ENCODE measurements at regions not wholly inside any gene's neighbourhood (a gene's known extent, or its start where the extent isn't known, plus 50 kb on each side); places are given as distances from the start of the nearest gene placed in this dataset.

DNA sequence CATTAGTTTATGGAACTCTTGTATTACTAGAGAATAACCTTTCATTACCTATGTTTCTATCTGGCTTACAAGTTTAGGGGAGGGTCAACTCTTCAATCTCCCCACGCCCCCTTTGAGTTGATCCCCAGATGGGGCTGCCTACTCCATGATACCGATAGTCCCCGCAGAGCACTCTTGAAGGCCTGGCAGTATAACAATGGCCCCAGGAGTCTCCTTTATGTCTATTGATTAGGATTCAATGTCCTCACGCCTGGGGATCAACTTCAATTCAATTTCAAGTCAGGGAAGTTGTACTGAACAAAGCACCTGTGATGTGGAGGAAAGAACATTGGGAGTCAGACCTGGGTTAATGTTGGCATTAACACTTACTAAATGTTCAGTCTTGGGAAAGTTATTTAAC, 520.2 kb downstream of the METTL15 start:
- no peak for DNase-seq (ENCODE audit: low read depth in 2 of 2)

DNA sequence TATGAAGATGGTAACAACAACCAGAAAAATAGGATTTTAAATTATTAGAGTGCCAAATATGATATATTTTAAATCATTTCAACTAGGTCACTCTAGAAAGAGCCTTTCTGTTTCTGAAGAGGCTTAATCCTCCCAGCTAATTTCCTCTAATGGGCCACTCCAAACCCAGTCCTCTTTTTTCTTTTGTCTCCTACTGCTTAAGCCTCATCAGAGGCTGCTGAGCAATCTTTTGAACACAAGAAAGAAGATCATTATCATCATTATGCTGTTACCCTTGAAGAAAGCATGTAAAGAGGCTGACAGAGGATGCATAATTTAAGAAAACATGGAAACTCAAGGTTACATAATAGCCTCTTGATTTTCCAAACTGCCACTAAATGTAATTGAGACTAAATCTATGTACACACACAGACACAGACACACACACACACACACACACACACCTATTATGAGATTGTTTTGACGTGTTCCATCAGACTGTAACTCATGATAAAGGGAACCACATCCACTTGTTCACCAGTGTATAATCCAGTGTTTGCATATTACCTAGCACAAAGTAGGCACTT, 519.6 kb downstream of the METTL15 start:
- DNase-seq (ENCODE audit: low read depth in 2 of 2): no peak

DNA sequence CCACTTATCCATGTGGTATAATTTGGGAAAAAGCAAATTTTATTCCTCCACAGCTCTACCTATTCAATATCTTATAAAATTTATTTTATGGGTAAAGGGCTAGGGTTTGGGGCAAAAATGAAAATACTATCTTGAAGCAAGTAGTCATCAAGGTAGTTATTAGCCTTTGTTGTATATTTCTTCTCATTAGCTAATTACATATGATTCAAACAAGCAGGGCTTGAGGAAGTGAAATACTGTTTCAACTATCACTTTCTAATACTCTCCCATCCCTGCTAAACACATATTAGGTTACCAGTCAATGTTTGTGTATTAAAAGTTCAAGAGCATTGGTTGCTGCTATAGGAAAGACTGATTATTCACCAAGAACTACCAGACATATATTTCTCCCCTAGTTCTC, 517.3 kb downstream of the METTL15 start:
- DNase-seq (ENCODE audit: low read depth in 2 of 2): no peak

DNA sequence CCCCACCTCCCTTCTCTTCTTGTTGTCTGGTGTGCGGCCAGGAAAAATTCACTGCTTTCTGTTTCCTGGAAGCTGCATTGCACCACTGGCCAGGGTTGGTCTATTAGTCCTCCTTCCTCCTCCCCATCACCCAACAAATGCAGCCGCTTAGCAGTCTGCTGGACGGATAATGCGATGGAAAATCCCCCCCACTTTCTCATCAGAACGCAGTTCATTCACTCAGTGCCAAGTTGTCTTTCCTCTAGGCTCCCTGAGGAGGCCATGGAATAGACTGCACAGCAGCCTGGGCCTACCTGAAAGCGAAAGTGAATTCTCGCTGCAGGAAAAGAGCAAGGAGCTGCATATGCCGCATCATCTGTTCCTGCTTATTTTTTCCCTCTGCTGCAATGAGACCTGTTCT, 513.6 kb downstream of the METTL15 start:
- peak; percentile 59 to 72 for DNase-seq (ENCODE audit: low read depth in 2 of 2)

DNA sequence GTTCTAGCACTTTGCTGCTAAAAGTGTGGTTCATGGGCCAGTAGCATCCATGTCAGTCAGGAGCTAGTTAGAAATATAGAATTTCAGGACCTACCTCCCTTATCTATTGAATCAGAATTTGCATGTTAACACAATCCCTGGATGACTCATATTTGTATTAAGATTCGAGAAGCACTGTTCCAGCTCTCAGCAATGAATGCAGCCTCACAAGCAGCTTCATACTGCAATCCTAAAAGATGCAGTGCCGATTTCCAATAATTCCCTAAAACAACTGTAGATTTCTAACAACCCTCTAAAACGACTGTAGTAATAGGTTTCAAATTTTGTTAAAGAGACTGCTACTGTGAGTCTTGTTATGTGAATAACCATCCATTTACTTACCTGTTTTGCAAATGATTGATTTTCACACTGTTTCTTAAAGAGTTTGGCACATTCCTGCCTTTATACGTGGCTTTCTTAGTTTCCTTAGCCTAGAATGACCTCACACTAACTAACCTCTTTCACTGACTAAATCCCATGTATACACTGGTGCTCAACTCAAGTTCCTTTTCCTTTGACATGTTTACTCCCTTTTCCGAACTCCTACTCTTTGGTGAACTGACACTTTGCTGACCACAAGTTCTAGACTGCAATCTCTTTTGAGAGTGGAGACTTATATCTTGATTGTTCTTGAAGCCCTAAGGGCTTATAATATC, 511.8 kb downstream of the METTL15 start:
- DNase-seq (ENCODE audit: low read depth in 2 of 2): peak in 1 of 2 donors; percentile 71

DNA sequence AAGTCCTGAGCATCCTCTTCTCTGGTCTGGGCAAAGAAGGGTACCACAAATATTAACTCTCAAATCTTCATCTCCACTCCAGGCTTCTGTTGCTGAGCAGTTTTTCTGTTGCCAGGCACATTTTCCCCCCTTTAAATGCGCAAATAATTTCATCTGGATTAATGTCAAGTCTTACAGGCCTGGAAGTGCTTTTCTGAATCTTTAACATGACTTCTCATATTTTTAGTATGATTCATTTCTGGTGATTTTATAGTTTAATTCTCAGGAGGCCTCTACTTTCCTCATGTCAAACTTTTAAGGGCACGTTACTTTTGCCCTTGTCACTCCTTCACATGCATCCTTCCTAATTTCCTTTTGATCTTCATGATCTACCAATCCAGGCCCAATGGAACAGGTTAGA, 510.2 kb downstream of the METTL15 start:
- DNase-seq (ENCODE audit: low read depth in 2 of 2): peak in 1 of 2 donors; percentile 16

DNA sequence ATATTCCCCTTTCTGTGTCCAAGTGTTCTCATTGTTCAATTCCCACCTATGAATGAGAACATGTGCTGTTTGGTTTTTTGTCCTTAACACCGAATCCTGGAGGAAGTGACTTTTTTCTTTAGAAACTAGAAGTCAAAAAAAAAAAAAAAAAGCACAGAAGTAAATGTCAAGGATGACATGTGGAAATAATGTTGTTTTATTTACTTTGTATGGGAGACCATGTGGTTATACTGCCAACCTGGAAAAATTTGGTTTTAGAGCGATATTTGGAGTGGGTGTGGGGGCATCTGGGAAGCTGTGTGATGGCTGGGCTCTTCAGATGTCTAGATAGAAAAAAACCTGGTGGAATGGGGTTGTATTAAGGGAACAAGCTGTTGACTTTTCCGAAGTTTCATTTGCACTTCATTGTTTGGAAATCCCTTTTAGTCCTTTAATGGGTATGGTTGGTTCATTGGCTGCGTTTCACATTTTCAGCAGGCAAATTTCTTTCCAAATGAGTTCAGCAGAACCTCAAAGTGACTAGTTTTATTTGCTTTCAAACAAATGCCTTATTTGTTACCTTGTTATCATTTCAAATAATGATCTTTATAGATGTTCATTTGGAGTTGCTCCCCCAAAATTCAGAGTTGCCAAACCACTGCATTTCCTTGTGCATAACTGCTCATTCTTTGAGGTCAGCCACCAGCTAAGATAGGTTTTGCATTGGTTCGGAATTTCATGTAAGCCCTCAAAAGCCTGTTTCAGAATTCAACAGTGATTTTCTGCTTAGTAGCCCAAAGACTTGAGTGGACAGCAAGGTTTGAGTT, 508.2 kb downstream of the METTL15 start:
- DNase-seq (ENCODE audit: low read depth in 2 of 2): no peak

DNA sequence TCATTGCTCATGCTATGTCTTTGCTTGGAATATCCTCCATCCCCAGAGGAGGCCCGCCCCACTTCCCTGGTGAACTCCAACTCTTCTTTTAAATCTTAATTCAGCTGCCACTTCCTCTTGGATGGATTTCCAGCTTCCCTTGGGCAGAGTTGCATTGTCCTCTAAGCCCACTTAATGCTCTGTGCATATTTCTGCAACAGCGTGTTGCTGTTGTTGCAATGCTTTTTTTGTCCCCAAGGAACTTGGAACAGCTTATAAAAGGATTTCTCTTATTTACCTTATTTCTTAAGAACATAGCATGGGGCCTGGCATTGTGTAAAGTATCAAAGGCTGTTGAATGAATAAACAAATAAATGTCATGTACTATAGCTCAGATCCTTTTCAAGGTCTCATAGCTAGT, 507.4 kb downstream of the METTL15 start:
- no peak for DNase-seq (ENCODE audit: low read depth in 2 of 2)

DNA sequence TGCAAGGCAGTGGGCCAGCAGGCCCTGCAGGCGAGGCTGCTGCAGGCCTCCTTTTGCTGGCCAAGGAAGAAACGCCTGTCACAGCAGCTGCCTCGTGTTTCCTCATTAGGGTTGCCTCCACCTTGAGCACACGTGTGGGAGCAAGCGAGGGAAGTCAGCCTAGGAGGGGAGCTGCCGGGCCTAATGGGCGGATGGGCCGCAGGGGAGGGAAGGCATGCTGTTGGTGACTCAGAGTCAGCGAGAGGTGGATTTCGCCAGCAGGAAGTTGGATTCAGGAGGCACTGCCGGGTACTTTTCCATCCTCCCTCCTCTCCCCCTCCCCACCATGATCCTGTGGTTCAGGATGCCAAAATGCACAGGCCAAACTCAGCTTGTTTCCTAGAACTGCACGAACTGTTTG, 498.7 kb downstream of the METTL15 start:
- peak; percentile 56 to 65 for DNase-seq (ENCODE audit: low read depth in 2 of 2)

DNA sequence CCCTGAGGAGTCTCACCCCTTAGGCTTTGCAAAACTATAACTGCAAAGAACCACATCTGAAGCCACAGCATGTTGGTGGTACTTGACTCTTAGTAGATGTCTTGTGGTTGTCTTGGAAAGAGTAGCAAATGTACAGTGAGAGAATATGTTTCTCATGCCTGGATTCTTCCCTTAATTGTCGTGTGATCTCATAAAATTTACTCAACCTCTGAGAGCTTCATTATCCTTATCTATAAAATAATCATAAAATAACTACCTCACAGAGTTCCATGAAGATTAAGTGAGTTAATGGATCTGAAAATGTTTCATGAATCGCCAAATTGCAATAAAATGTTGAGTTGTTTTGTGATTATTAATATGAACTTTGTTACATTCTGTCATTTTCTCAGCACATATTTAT, 491.5 kb downstream of the METTL15 start:
- no peak for DNase-seq (ENCODE audit: low read depth in 2 of 2)

DNA sequence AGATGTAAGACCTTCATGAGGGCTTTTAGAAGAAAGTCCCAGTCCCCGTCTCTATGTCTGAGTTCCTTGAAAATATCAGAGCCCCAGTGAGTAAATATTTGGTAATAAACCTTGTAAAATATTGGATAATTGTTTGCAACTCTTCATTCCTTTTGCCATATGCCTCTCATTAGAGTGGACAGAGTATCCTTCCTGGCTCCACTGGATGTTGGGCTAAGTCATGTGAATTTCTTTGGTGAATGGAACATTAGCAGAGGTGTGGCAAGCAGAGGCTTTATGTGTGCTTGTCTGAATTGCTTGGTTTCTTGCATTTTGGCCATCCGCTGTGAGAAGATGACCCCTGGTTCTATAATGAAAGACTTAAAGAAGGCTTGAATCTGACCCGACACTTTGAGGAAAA, 490.3 kb downstream of the METTL15 start:
- no peak for DNase-seq (ENCODE audit: low read depth in 2 of 2)

DNA sequence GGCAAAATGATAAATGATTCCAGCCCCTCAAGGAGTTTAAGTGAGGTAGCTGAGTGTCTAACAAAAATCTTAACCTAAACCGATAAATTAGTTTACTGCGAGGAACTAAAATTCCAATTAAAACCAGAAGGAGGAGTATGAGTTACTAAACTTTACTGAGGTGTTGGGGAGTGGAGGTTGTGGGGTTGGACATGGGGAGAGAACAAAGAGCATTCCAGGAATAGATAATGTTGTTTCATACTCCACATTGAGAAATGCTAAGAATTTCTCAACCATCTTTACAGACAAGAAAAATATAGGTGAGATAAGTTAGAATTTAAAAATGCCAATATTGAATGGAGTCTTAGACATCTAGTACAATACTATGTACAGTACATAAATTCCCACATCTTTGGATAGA, 488.6 kb downstream of the METTL15 start:
- no peak for DNase-seq (ENCODE audit: low read depth in 2 of 2)

DNA sequence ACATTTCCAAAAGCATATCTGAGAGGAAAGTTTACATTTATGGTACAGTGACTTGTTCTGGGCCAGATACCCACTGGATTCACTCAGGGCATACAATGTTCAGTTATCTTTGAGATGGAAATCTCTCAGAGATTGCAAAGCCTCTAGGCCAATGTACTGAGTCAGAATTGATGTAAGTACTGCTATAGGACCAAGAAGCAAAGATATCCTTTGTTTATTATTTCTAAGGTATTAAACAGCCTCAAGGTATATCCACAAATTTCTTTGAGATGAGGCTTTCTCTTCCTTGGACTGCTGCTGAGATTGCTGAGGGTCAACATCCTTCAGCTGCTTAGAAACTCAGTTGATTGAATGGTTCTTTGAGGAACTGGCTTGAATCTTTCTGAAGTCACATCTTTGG, 484.0 kb downstream of the METTL15 start:
- no peak for DNase-seq (ENCODE audit: low read depth in 2 of 2)

DNA sequence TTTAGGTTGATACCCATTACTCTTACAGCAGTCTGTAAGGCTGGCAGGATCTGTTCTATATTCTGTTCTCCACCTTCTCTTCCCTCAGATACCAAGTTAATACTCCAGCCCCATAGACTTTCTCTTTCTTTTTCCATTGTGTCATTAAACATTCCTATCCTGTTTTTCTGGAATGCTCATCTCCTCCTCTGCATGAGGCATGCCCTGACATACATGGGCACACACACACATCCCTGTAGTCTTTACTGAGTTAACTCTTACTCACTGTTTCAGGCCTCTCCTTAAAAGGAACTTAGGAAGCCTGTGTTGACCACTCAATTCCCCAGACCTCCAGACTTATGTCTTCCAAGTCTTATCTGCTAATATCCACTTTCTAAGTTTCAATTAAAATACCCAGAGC, 476.8 kb downstream of the METTL15 start:
- DNase-seq (ENCODE audit: low read depth in 2 of 2): no peak

DNA sequence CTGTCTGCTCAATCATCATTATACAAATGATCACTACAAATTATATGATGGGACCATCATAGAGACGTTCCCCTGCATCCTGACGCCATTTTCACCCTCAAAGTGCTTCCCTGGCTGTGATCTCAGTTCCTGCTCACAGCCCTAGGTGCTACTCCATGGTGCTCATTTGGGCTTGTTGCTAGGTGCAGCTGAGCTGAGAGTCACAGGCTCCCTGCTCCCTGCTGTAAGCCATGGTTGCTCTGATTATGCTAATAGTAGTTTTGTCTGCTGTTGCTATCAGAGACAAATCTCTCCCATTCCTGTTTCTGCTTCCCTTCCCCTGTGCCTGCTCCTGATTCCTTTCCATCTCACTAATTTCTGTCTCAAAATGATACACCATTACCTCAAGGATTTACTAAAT, 474.3 kb downstream of the METTL15 start:
- DNase-seq (ENCODE audit: low read depth in 2 of 2): no peak

DNA sequence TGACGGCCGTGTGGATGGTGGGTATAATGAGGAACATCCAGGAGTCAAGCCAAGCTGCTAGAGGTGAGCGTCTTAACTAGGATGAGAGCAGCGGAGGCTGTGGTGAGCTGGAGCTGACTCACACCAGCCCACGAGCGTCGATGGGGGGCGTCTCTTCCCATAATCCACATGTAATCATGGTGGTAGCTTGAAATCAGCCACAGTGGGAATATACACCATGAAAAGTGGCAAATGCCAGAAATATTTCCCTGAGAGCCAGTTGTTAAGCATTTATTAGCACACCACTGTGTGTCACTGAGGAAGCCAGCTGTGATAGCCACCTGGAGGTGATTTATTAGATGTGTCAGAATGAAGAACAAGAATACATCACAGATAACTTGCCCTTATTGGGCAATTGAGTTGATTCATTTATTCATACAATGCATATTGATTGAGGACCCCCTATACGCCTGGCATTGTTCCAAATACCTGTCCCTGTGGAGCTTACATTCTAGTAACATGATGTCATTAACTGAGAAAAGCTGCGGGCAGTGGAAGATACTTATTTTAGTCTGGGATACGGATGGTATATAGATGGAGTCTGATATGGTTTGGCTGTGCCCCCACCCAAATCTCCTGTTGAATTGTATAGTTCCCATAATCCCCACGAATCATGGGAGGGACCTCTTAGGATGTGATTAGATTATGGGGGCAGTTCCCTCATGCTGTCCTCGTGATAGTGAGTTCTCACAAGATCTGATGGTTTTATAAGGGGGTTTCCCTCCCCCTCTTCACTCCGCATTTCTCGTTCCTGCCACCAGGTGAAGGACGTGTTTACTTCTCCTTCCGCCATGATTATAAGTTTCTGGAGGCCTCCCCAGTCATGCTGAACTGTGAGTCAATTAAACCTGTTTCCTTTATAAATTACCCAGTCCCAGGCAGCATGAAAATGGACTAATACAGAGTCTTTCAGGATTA, 473.4 kb downstream of the METTL15 start:
- peak in 1 of 2 donors; percentile 4 for DNase-seq (ENCODE audit: low read depth in 2 of 2)

DNA sequence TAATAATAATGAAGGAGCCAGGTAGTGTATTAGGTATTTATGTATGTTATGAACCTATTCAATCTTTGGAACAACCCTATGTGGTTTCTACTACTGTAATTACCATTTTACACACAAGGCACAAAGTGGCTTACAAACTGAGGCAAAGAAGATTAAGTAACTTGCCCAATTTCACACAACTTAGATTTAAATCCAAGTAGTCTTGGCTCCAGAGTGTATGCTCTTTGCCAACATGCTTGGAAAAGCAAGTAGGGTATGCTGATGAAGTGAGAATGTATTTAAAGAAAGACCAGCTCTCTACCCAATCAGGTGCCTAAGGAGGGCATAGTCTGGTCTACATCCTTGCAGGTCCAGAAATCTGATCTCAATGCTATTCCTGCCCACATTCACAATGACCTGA, 463.2 kb downstream of the METTL15 start:
- DNase-seq (ENCODE audit: low read depth in 2 of 2): no peak

DNA sequence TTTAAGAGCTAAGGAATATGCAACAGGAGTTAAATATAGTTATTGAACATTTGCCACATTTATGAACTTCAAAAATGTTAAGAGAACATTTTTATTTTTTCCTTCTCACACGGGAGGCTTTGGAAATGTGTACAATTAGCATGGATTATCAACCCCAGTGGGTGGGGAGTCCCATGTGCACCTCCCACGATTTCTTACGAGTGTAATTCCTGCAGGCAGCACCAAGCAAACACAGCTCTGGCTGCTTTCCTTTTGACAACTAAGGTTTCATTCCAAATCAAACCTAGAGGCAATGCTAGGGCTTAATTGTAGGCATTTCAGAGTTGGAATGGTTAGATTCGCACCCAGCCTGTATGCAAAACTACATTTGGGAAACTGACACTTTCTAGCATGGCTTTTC, 460.9 kb downstream of the METTL15 start:
- DNase-seq (ENCODE audit: low read depth in 2 of 2): no peak

DNA sequence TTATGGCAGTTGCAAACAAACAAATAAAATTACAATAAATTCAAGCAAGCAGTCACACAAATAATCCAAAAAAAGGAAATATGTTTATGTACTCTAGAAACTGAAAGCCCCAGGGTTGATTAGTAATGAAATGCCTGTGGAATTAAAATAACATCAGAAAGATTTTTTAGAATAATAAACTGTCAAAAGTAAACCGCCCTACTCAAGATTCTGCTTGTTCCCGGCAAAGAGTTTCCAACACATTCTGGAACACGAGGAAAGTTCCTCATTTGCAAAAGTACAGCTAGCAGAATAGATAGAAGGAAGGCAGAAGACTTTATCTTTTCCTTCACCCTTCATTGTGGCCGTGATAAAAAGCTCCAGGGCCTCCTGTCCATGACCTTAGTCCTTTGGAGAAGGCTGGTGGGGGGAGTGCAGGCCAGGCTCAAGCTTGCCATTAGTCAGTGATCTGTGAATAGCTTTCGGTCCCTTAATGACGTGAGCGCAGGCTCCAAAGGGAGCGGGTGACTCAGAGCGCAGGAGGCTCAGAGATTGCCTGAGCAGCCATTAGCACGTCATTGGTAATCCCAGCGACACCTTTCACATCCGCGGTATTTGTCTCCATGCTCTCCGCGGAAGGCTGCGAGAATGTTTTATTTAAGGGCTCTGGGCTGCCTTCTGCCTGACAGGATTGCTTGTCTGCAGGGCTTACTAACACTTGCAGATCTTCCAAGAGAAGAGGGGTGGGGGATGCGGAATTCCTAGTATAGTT, 458.3 kb downstream of the METTL15 start:
- DNase-seq (ENCODE audit: low read depth in 2 of 2): peak; percentile 45 to 95

DNA sequence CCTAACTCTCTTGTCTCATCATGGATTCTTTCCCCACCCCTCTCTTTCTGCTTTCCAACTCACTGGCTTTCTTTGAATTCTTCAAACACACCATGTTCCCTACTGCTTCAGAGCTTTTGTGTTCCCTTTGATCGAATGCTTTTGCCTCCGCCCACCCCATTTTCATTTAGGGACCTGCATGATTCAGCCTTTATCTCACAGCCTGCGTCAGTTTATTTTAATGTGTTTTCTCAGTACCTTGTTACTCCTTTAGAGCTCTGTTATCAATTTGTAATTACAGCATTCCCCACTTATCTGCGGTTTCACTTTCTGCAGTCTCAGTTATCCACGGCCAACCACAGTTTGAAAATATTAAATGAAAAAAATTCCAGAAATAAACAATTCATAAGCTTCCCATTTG, 451.3 kb downstream of the METTL15 start:
- no peak for DNase-seq (ENCODE audit: low read depth in 2 of 2)

DNA sequence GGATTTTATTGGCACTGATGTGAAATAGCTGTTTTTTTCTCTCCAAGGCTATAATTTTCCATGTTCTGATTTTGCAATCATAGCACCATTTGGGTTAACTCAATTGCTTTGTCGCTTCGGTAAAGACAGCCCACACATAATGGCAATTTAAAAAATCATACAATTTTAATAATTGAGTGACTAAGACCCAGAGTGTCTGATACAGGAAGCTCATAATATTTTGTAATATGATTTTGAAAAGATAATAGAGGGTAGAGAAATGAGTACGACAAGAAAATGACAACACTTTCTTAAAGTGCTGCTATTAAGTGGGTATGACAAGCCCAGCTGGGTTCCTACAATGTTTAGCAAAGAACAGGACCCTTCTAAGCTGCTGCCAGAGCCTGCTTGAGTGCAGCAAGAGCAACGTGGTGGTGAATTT, 439.1 kb downstream of the METTL15 start:
- DNase-seq (ENCODE audit: low read depth in 2 of 2): no peak

Data from lung microvascular endothelial cell (primary cell).